ENCODE measurements at regions not wholly inside any gene's neighbourhood (a gene's known extent, or its start where the extent isn't known, plus 50 kb on each side); places are given as distances from the start of the nearest gene placed in this dataset.
"Not testable (repeated sequence)": the region's sequence is repeated elsewhere in the genome, so short reads cannot be mapped to it uniquely, and the experiment has no call there.

GRCh38 chr20:60104993-60105803 lies 147.0 kb downstream of the CDH26 start:
- H3K4me3 ChIP-seq (ENCODE audit: insufficient read depth, low read depth, low read length): no peak overlapping the region
- DNase-seq: peak; percentile 77
- H3K36me3 ChIP-seq (replicated peaks; ENCODE audit: control insufficient read depth, insufficient read depth, low read length): no peaks in the 10 kb centered on the region
- H3K27me3 ChIP-seq (ENCODE audit: control insufficient read depth, insufficient read depth, low read length): peaks cover 26% of the 10 kb centered on the region

GRCh38 chr20:60106186-60106585 lies 148.0 kb downstream of the CDH26 start:
- not testable (repeated sequence) for H3K4me3 ChIP-seq (ENCODE audit: insufficient read depth, low read depth, low read length); H3K36me3 ChIP-seq (replicated peaks; ENCODE audit: control insufficient read depth, insufficient read depth, low read length); DNase-seq
- H3K27me3 ChIP-seq (ENCODE audit: control insufficient read depth, insufficient read depth, low read length): peaks cover 26% of the 10 kb centered on the region

- Histone ChIP-seq H3K27me3 (ENCODE audit: control insufficient read depth, insufficient read depth, low read length) (peaks cover 26% of the 10 kb centered on the region), H3K4me3 (ENCODE audit: insufficient read depth, low read depth, low read length) (no peak overlapping the region), H3K36me3 (replicated peaks; ENCODE audit: control insufficient read depth, insufficient read depth, low read length) (no peaks in the 10 kb centered on the region)
- no peak for DNase-seq
These were observed 149.6 kb downstream of the CDH26 start for GRCh38 chr20:60107621-60108390.

GRCh38 chr20:60108397-60108796 lies 150.2 kb downstream of the CDH26 start:
- Histone ChIP-seq H3K36me3 (replicated peaks; ENCODE audit: control insufficient read depth, insufficient read depth, low read length) (no peaks in the 10 kb centered on the region), H3K4me3 (ENCODE audit: insufficient read depth, low read depth, low read length) (no peak overlapping the region), H3K27me3 (ENCODE audit: control insufficient read depth, insufficient read depth, low read length) (peaks cover 24% of the 10 kb centered on the region)
- no peak for DNase-seq

- no peaks in the 10 kb centered on the region for H3K36me3 ChIP-seq (replicated peaks; ENCODE audit: control insufficient read depth, insufficient read depth, low read length)
- H3K4me3 ChIP-seq (ENCODE audit: insufficient read depth, low read depth, low read length): no peak overlapping the region
- H3K27me3 ChIP-seq (ENCODE audit: control insufficient read depth, insufficient read depth, low read length): peaks cover 3% of the 10 kb centered on the region
- DNase-seq: no peak
These were observed 155.0 kb downstream of the CDH26 start for GRCh38 chr20:60113024-60113724.

- H3K27me3 ChIP-seq (ENCODE audit: control insufficient read depth, insufficient read depth, low read length): peaks cover 3% of the 10 kb centered on the region
- H3K4me3 ChIP-seq (ENCODE audit: insufficient read depth, low read depth, low read length): no peak overlapping the region
- DNase-seq: no peak
- H3K36me3 ChIP-seq (replicated peaks; ENCODE audit: control insufficient read depth, insufficient read depth, low read length): no peaks in the 10 kb centered on the region
These were observed 155.5 kb downstream of the CDH26 start for GRCh38 chr20:60113771-60114170.

- no peak overlapping the region for H3K4me3 ChIP-seq (ENCODE audit: insufficient read depth, low read depth, low read length)
- H3K27me3 ChIP-seq (ENCODE audit: control insufficient read depth, insufficient read depth, low read length): peaks cover 3% of the 10 kb centered on the region
- DNase-seq: no peak
- H3K36me3 ChIP-seq (replicated peaks; ENCODE audit: control insufficient read depth, insufficient read depth, low read length): no peaks in the 10 kb centered on the region
These were observed 157.2 kb downstream of the CDH26 start for GRCh38 chr20:60115451-60115850.

GRCh38 chr20:60116128-60116909 lies 158.1 kb downstream of the CDH26 start:
- DNase-seq: peak; percentile 61
- no peak overlapping the region for H3K4me3 ChIP-seq (ENCODE audit: insufficient read depth, low read depth, low read length)
- H3K36me3 ChIP-seq (replicated peaks; ENCODE audit: control insufficient read depth, insufficient read depth, low read length): no peaks in the 10 kb centered on the region
- H3K27me3 ChIP-seq (ENCODE audit: control insufficient read depth, insufficient read depth, low read length): peaks cover 5% of the 10 kb centered on the region

- Histone ChIP-seq H3K36me3 (replicated peaks; ENCODE audit: control insufficient read depth, insufficient read depth, low read length) (no peaks in the 10 kb centered on the region), H3K27me3 (ENCODE audit: control insufficient read depth, insufficient read depth, low read length) (peaks cover 5% of the 10 kb centered on the region), H3K4me3 (ENCODE audit: insufficient read depth, low read depth, low read length) (no peak overlapping the region)
- no peak for DNase-seq
These were observed 158.8 kb downstream of the CDH26 start for GRCh38 chr20:60117065-60117464.

GRCh38 chr20:60121903-60122302 lies 163.7 kb downstream of the CDH26 start:
- H3K27me3 ChIP-seq (ENCODE audit: control insufficient read depth, insufficient read depth, low read length): peaks cover 5% of the 10 kb centered on the region
- H3K4me3 ChIP-seq (ENCODE audit: insufficient read depth, low read depth, low read length): no peak overlapping the region
- H3K36me3 ChIP-seq (replicated peaks; ENCODE audit: control insufficient read depth, insufficient read depth, low read length): no peaks in the 10 kb centered on the region
- DNase-seq: no peak

- H3K36me3 ChIP-seq (replicated peaks; ENCODE audit: control insufficient read depth, insufficient read depth, low read length): no peaks in the 10 kb centered on the region
- DNase-seq: no peak
- peaks cover 5% of the 10 kb centered on the region for H3K27me3 ChIP-seq (ENCODE audit: control insufficient read depth, insufficient read depth, low read length)
- no peak overlapping the region for H3K4me3 ChIP-seq (ENCODE audit: insufficient read depth, low read depth, low read length)
These were observed 164.4 kb downstream of the CDH26 start for GRCh38 chr20:60122671-60123070.

GRCh38 chr20:60123096-60123495 lies 164.9 kb downstream of the CDH26 start:
- H3K4me3 ChIP-seq (ENCODE audit: insufficient read depth, low read depth, low read length): no peak overlapping the region
- no peak for DNase-seq
- no peaks in the 10 kb centered on the region for H3K36me3 ChIP-seq (replicated peaks; ENCODE audit: control insufficient read depth, insufficient read depth, low read length)
- peaks cover 3% of the 10 kb centered on the region for H3K27me3 ChIP-seq (ENCODE audit: control insufficient read depth, insufficient read depth, low read length)

- H3K36me3 ChIP-seq (replicated peaks; ENCODE audit: control insufficient read depth, insufficient read depth, low read length): no peaks in the 10 kb centered on the region
- H3K27me3 ChIP-seq (ENCODE audit: control insufficient read depth, insufficient read depth, low read length): peaks cover 2% of the 10 kb centered on the region
- no peak overlapping the region for H3K4me3 ChIP-seq (ENCODE audit: insufficient read depth, low read depth, low read length)
- DNase-seq: no peak
These were observed 165.4 kb downstream of the CDH26 start for GRCh38 chr20:60123652-60124051.

- DNase-seq: no peak
- peaks cover 2% of the 10 kb centered on the region for H3K27me3 ChIP-seq (ENCODE audit: control insufficient read depth, insufficient read depth, low read length)
- no peak overlapping the region for H3K4me3 ChIP-seq (ENCODE audit: insufficient read depth, low read depth, low read length)
- no peaks in the 10 kb centered on the region for H3K36me3 ChIP-seq (replicated peaks; ENCODE audit: control insufficient read depth, insufficient read depth, low read length)
These were observed 166.7 kb downstream of the CDH26 start for GRCh38 chr20:60124776-60125381.

Data from H7 (cell line).